HepG2 (cell line): ENCODE measurements at regions not wholly inside any gene's neighbourhood (a gene's known extent, or its start where the extent isn't known, plus 50 kb on each side); places are given as distances from the start of the nearest gene placed in this dataset.

Source experiments
- ATAC-seq: fragments of 200-7000 bp; cut with Tn5 transposase; 3 replicates; pipeline ENCODE4 v1.9.1; 2020; ENCODE audit warnings: mild to moderate bottlenecking, moderate library complexity
- BruUV-seq: library from RNA; stranded (reverse); fragments of 400-500 nt; replicated peaks from 2 replicates; lab custom pipeline; 2021; lab: Mats Ljungman, UMichigan
- CTCF ChIA-PET: fragments of 300-600 bp; formaldehyde crosslinking; extraction: SDS; loops from one replicate; lab custom pipeline; 2021; ENCODE audit warnings: low total read pairs, inconsistent platforms, low intra/inter-chr PET ratio; lab: Yijun Ruan, JAX
- POLR2A ChIA-PET: fragments of 350-600 bp; sonication (Branson Sonifier 250); formaldehyde crosslinking; loops from one replicate; lab custom pipeline; 2020; ENCODE audit warnings: antibody characterized with exemption, inconsistent platforms; lab: Yijun Ruan, JAX
- DNase-seq: peaks from one replicate; pipeline ENCODE4 v3.0.0-alpha.2; 2015; ENCODE audit warnings: low spot score
- FAIRE-seq: peaks from 3 replicates; lab custom pipeline; 2011; peaks lifted over from hg19 to GRCh38; lab: Jason Lieb, UNC
- H2AFZ ChIP-seq: one replicate; pipeline ENCODE4 v1.6.1; 2011; ENCODE audit warnings: low read length, inconsistent platforms
- H3K27ac ChIP-seq: fragments of 300-600 bp; 3 replicates; pipeline ENCODE4 v1.8.0; 2011; ENCODE audit warnings: mixed run types, mild to moderate bottlenecking, mixed read lengths, low read length, inconsistent platforms; ENCODE audit not compliant: insufficient read depth; ENCODE audit errors: extremely low read length
- H3K27me3 ChIP-seq, 2 experiments: fragments of 200-600 bp in 1 of 2; 2 replicates in 1 of 2; 3 replicates in 1 of 2; pipeline versions ENCODE4 v1.6.0 to v1.8.0; 2011; ENCODE audit warnings: low read length in 2 of 2, mild to moderate bottlenecking in 2 of 2, moderate library complexity in 2 of 2, inconsistent platforms in 1 of 2; ENCODE audit not compliant: insufficient read depth in 2 of 2, control insufficient read depth in 1 of 2
- H3K36me3 ChIP-seq, 2 experiments: fragments of 200-600 bp in 1 of 2; replicated peaks in 1 of 2; 2 replicates in 1 of 2; 3 replicates in 1 of 2; pipeline versions ENCODE4 v1.5.1 to v1.8.0; 2011; ENCODE audit warnings: low read length in 2 of 2, inconsistent platforms in 1 of 2; ENCODE audit not compliant: insufficient read depth in 2 of 2, control insufficient read depth in 1 of 2
- H3K4me1 ChIP-seq: 2 replicates; pipeline ENCODE4 v1.5.1; 2012; ENCODE audit warnings: low read length, inconsistent platforms; ENCODE audit not compliant: insufficient read depth
- H3K4me2 ChIP-seq: 2 replicates; pipeline ENCODE4 v1.6.0; 2011; ENCODE audit warnings: low read depth, low read length, inconsistent platforms
- H3K4me3 ChIP-seq, 3 experiments: fragments of 200-600 bp in 1 of 3; sonication (generic), shearing (Covaris generic) in 1 of 3; replicated peaks in 1 of 3; 2 replicates each; pipeline ENCODE4 v1.5.1; 2011 to 2016; ENCODE audit warnings: low read length in 3 of 3, inconsistent platforms in 2 of 3, low read depth in 2 of 3, mild to moderate bottlenecking in 2 of 3, control low read depth in 1 of 3, mixed read lengths in 1 of 3; ENCODE audit not compliant: insufficient read depth in 1 of 3
- H3K79me2 ChIP-seq: one replicate; pipeline ENCODE4 v1.6.1; 2011; ENCODE audit warnings: low read length, inconsistent platforms; ENCODE audit not compliant: insufficient read depth
- H3K9ac ChIP-seq: 2 replicates; pipeline ENCODE4 v1.6.0; 2011; ENCODE audit warnings: mild to moderate bottlenecking, low read depth, low read length, inconsistent platforms; ENCODE audit not compliant: insufficient read depth
- H3K9me3 ChIP-seq: 2 replicates; pipeline ENCODE4 v1.5.1; 2012; ENCODE audit warnings: mild to moderate bottlenecking, low read length
- H4K20me1 ChIP-seq: 2 replicates; pipeline ENCODE4 v1.6.0; 2011; ENCODE audit warnings: inconsistent platforms, mild to moderate bottlenecking, low read length, moderate library complexity; ENCODE audit not compliant: insufficient read depth
- AHR ChIP-seq: IDR thresholded peaks from 2 replicates; pipeline ENCODE4 v1.6.1; 2018; ENCODE audit warnings: missing genetic modification reagents, missing compliant biosample characterization
- AKAP8 ChIP-seq: sonication (generic); formaldehyde crosslinking; IDR thresholded peaks from 2 replicates; pipeline ENCODE4 v1.5.1; 2020; ENCODE audit warnings: mild to moderate bottlenecking, missing genetic modification reagents
- CC2D1A ChIP-seq: sonication (generic); formaldehyde crosslinking; IDR thresholded peaks from 2 replicates; pipeline ENCODE4 v1.8.1; 2023; ENCODE audit warnings: mild to moderate bottlenecking, missing genetic modification reagents
- FOXA3 ChIP-seq: IDR thresholded peaks from 2 replicates; pipeline ENCODE4 v1.6.1; 2016; ENCODE audit warnings: missing genetic modification reagents, missing compliant biosample characterization
- HNRNPUL1 ChIP-seq: fragments of 200-400 bp; formaldehyde crosslinking; IDR thresholded peaks from 2 replicates; pipeline ENCODE4 v1.6.1; 2017; ENCODE audit warnings: low read depth, mild to moderate bottlenecking, low read length, moderate library complexity
- KLF12 ChIP-seq: sonication (generic); formaldehyde crosslinking; IDR thresholded peaks from 2 replicates; pipeline ENCODE4 v1.4.0; 2020; ENCODE audit warnings: missing genetic modification reagents, borderline replicate concordance
- LCORL ChIP-seq, 2 experiments: fragments of 450-650 bp in 1 of 2; sonication (generic) in 1 of 2; formaldehyde crosslinking in 1 of 2; IDR thresholded peaks; 2 replicates each; pipeline versions ENCODE4 v1.5.0 to v1.6.1; 2017 to 2020; ENCODE audit warnings: antibody characterized with exemption in 1 of 2, missing genetic modification reagents in 1 of 2
- MAFF ChIP-seq: IDR thresholded peaks from 2 replicates; pipeline ENCODE4 v1.6.1; 2011; ENCODE audit warnings: low read depth, low read length, improper control_type of control experiment
- NR3C1 ChIP-seq: sonication (generic); formaldehyde crosslinking; IDR thresholded peaks from 2 replicates; pipeline ENCODE4 v1.4.0; 2020; ENCODE audit warnings: missing genetic modification reagents
- SAFB2 ChIP-seq: sonication (generic); formaldehyde crosslinking; IDR thresholded peaks from 2 replicates; pipeline ENCODE4 v1.5.1; 2020; ENCODE audit warnings: missing genetic modification reagents, low read depth, mild to moderate bottlenecking, borderline replicate concordance
- SETDB1 ChIP-seq: sonication (generic); formaldehyde crosslinking; IDR thresholded peaks from 2 replicates; pipeline ENCODE4 v1.5.1; 2020; ENCODE audit warnings: missing genetic modification reagents, mild to moderate bottlenecking, borderline replicate concordance
- WIZ ChIP-seq: sonication (generic); formaldehyde crosslinking; IDR thresholded peaks from 2 replicates; pipeline ENCODE4 v1.5.1; 2020; ENCODE audit warnings: mild to moderate bottlenecking, missing genetic modification reagents
- ZFP36L2 ChIP-seq: sonication (generic); formaldehyde crosslinking; IDR thresholded peaks from 2 replicates; pipeline ENCODE4 v1.4.0; 2020; ENCODE audit warnings: missing genetic modification reagents
- ZNF552 ChIP-seq: sonication (generic); formaldehyde crosslinking; IDR thresholded peaks from 2 replicates; pipeline ENCODE4 v1.9.0; 2022; ENCODE audit warnings: missing genetic modification reagents, mild to moderate bottlenecking, borderline replicate concordance
- ZNF589 ChIP-seq: sonication (generic); formaldehyde crosslinking; conservative IDR thresholded peaks from 2 replicates; pipeline ENCODE4 v1.8.0; 2022; ENCODE audit warnings: mild to moderate bottlenecking, moderate library complexity, missing genetic modification reagents
- ZNF768 ChIP-seq: sonication (generic); formaldehyde crosslinking; IDR thresholded peaks from 2 replicates; pipeline ENCODE4 v1.4.0; 2020; ENCODE audit warnings: missing genetic modification reagents
- WGBS: methylation state at CpG from one replicate; pipeline ENCODE4 v1.1.6; 2017; ENCODE audit warnings: low lambda C conversion rate; 5-methylcytosine and 5-hydroxymethylcytosine counted together
- in situ Hi-C: cut with HindIII; loops from 2 replicates; pipeline ENCODE4 v1.10.0; 2017; ENCODE audit warnings: low pct_unique_long_range_greater_than_20kb; ENCODE audit not compliant: extremely low pct_ligation_motif_present
- intact Hi-C: fragments of 100-400 bp; cut with micrococcal nuclease; formaldehyde crosslinking; loops from one replicate; pipeline ENCODE4 v1.10.0; 2022; ENCODE audit not compliant: unreplicated experiment
- TF ChIP-seq, protein P1 (sequence below): sonication (generic); formaldehyde crosslinking; IDR thresholded peaks from 2 replicates; pipeline ENCODE4 v1.5.1; 2020; ENCODE audit warnings: mild to moderate bottlenecking, missing genetic modification reagents, borderline replicate concordance
- TF ChIP-seq, protein P2 (sequence below): sonication (generic); formaldehyde crosslinking; conservative IDR thresholded peaks from 2 replicates; pipeline ENCODE4 v1.8.1; 2023; ENCODE audit warnings: missing genetic modification reagents
- TF ChIP-seq, protein P3 (sequence below): IDR thresholded peaks from 2 replicates; pipeline ENCODE4 v1.6.1; 2016
- TF ChIP-seq, protein P4 (sequence below): IDR thresholded peaks from 2 replicates; pipeline ENCODE4 v1.6.1; 2016

DNA sequence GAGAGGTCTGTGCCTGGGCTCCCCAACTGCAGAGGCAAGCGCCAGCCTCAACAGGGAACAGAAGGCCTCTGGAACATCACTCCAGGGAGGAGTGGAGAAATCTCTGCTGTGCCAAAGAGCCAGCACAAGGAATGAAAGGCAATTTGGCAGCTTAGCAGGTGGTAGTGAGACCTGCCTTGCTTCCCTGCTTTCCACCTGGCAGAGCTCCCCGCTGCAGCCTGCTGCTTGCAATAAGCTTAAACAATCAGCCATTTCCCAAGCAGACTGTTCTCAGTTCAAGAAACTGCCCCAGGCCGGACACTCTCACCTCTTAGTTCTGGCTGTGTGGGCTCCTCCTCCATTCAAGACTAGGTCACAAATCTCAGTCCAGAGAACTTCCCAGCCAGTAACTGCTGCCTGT lies 370.6 kb downstream of the MAGEB5 start:
- H3K4me3 ChIP-seq, result no peak overlapping the region
- DNase-seq (no peak), FAIRE-seq (no peak)
- in situ Hi-C loops, result no loop called here
- H3K4me2 ChIP-seq, result no peak overlapping the region
- TF ChIP-seq, protein P1, sequence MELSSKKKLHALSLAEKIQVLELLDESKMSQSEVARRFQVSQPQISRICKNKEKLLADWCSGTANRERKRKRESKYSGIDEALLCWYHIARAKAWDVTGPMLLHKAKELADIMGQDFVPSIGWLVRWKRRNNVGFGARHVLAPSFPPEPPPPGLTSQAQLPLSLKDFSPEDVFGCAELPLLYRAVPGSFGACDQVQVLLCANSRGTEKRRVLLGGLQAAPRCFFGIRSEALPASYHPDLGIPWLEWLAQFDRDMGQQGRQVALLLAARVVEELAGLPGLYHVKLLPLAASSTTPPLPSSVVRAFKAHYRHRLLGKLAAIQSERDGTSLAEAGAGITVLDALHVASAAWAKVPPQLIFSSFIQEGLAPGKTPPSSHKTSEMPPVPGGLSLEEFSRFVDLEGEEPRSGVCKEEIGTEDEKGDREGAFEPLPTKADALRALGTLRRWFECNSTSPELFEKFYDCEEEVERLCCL (CRISPR knock-in tag), result no peak
- TF ChIP-seq SETDB1 (CRISPR knock-in tag) (no peak), HNRNPUL1 (no peak), LCORL (IDR thresholded peaks at IDR 0.05) (no peak), LCORL (CRISPR knock-in tag; IDR thresholded peaks at IDR 0.05) (no peak), KLF12 (CRISPR knock-in tag) (no peak), WIZ (CRISPR knock-in tag) (no peak), FOXA3 (CRISPR knock-in tag) (no peak), ZFP36L2 (CRISPR knock-in tag) (no peak), ZNF768 (CRISPR knock-in tag) (no peak), SAFB2 (CRISPR knock-in tag) (no peak), ZNF552 (CRISPR knock-in tag) (no peak), AKAP8 (CRISPR knock-in tag) (no peak), NR3C1 (CRISPR knock-in tag) (no peak), ZNF589 (no peak), CC2D1A (CRISPR knock-in tag) (no peak), MAFF (no peak), AHR (CRISPR knock-in tag) (no peak)
- TF ChIP-seq, protein P2, sequence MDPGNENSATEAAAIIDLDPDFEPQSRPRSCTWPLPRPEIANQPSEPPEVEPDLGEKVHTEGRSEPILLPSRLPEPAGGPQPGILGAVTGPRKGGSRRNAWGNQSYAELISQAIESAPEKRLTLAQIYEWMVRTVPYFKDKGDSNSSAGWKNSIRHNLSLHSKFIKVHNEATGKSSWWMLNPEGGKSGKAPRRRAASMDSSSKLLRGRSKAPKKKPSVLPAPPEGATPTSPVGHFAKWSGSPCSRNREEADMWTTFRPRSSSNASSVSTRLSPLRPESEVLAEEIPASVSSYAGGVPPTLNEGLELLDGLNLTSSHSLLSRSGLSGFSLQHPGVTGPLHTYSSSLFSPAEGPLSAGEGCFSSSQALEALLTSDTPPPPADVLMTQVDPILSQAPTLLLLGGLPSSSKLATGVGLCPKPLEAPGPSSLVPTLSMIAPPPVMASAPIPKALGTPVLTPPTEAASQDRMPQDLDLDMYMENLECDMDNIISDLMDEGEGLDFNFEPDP (CRISPR knock-in tag), result no peak
- TF ChIP-seq, protein P3, sequence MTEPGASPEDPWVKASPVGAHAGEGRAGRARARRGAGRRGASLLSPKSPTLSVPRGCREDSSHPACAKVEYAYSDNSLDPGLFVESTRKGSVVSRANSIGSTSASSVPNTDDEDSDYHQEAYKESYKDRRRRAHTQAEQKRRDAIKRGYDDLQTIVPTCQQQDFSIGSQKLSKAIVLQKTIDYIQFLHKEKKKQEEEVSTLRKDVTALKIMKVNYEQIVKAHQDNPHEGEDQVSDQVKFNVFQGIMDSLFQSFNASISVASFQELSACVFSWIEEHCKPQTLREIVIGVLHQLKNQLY, result no peak
- TF ChIP-seq, protein P4, sequence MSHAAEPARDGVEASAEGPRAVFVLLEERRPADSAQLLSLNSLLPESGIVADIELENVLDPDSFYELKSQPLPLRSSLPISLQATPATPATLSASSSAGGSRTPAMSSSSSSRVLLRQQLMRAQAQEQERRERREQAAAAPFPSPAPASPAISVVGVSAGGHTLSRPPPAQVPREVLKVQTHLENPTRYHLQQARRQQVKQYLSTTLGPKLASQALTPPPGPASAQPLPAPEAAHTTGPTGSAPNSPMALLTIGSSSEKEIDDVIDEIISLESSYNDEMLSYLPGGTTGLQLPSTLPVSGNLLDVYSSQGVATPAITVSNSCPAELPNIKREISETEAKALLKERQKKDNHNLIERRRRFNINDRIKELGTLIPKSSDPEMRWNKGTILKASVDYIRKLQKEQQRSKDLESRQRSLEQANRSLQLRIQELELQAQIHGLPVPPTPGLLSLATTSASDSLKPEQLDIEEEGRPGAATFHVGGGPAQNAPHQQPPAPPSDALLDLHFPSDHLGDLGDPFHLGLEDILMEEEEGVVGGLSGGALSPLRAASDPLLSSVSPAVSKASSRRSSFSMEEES, result no peak
- TF ChIP-seq, all 625 proteins: peak for 0
- Histone ChIP-seq H3K79me2 (no peaks in the 10 kb centered on the region), H3K27me3 (no peaks in the 10 kb centered on the region), H3K9ac (no peak overlapping the region), H3K9me3 (no peaks in the 10 kb centered on the region), H3K36me3 (no peaks in the 10 kb centered on the region), H2AFZ (no peak overlapping the region), H3K4me1 (no peaks in the 10 kb centered on the region), H3K27ac (no peak overlapping the region), H4K20me1 (no peaks in the 10 kb centered on the region)
- ATAC-seq, result no peak
- intact Hi-C loops, result no loop called here
- POLR2A ChIA-PET, result no interaction called here
- no CpG with 5 or more reads among the region's 3 CpGs for WGBS
- no TSS peak for BruUV-seq
- CTCF ChIA-PET, result no interaction called here
